HL-60/S4 treated with phorbol 12-myristate 13-acetate at 8.2 ng/mL for 4 days and 3 days (cell line): ENCODE measurements at regions not wholly inside any gene's neighbourhood (a gene's known extent, or its start where the extent isn't known, plus 50 kb on each side); places are given as distances from the start of the nearest gene placed in this dataset.

Experiments used
- in situ Hi-C: fragments of 300-500 bp; cut with MboI; formaldehyde crosslinking; loops from 2 replicates; pipeline ENCODE4 v1.15.0; 2022; ENCODE audit warnings: low sequenced_read_pairs

DNA sequence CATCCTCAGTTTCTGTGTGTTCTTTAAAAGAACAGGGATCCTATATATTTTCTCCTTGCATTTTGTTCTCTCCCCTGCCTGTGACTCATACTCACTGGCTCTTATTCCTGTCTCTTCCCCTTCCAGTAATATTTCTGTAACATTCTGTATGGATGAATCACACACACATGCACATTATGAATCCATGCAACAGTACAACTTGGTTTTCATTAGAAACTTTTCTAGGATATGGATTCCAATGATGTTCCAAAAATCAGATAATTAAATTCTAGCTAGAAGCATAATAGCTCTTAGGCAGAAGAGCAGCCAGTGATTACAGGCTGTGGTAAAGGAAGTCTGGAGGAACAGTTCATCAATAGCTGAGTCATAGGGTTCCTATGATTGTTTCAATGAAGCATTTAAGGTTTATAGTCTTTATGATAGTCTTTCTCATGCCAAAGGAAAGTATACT lies 119.6 kb upstream of the PMFBP1 start:
- in situ Hi-C loops: no loop called here

DNA sequence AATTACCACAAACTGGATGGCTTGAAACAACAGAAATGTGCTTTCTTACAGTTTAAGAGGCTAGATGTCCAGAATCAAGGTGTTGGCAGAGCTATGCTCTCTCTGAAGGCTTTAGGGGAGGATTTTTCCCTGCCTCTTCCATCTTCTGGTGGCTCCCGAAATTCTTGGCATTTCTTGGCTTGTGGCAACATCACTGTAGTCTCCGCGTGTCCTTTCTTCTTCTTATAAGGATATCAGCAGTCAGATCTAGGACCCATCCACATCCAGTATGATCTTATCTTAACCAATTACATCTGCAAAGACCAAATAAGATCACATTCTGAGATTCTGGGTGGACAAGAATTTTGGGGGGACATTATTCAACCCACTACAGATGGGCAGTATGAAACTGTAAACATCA lies 119.2 kb upstream of the PMFBP1 start:
- in situ Hi-C loops: no loop called here

DNA sequence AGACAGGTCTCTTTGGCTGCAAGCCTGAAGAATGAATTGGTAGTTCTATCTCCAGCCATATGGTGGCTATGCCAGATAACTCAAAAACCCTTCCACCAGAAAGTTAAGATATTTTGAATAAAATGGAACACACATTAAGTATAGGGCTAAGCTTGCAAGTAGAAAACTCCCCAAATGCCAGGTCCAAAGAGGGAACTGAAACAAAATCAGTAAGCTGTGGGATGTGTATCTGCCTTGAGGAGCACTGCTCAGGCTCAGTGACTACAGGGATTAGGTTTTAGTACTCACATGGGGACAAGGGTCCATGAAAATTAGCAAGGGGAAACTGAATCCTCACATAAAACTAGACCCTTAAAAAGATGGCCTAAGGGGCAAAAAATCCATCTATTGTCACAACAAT lies 115.7 kb upstream of the PMFBP1 start:
- in situ Hi-C loops: no loop called here

DNA sequence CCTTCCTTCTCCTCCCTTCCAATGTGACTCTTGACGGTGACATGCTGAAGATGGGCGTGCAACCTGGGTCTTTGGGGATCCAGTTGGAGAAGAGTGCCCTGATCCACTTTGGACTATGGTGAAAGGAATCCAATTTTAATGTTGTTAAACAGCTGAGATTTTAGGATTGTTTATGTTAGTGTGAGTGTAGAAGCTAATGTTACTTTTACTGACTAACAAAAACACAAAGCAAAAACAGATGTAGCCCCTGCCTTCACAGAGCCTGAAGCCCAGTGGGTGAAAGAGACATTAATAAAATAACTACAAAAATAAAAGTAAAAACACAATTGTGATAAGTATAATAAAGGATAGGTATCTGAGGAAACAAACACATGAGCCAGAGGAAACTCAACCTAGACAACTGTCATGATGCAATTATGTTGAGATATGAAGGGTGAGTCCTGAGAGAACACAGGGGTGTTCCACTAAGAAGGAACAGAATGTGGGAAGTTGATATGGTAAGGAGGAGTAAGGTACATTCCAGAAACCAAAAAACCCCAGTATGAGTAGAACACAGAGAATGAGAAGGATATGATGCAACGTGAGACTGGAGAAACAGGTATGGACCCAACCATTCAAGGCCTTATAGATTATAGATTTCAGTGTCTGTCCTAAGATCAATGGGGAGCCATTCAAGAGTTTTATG lies 115.1 kb upstream of the PMFBP1 start:
- in situ Hi-C loops: no loop called here

DNA sequence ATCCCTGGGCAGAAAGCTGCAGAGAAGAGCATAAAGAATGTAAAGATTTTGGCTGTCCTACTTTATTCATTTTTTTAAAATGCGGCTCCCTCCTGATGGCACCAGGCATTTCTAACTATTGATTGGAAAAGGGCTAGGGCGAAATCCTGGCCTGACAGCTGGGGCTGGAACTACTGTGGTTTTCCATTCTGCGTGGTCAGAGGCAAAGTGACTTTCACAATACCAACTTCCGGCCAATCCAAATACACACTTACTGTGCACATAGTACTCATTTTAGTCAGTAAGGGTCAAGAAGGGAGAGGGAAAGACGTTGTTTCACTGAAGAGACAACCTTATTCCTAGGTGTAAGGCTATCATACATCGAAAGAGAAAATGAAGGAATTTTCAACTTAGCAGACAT lies 113.8 kb upstream of the PMFBP1 start:
- in situ Hi-C loops: no loop called here

DNA sequence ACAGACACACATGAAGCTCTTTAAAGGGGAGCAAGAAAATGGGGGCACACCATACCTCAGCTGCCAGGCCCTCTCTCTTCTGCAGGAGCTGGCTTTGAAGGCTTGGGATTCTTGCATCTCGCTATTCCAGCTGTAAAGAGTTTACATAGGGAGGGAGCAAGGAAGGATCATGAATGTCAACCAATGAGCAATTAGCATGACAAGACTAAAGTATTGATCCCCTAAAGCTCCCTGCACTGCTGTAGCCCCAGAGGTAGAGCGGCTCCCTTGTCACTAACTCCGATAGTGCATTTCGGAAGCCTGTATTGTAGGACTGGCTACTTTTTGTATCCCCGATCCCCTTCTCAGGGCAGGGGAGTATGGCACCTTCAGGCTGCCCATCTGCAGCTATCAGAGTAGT lies 113.4 kb upstream of the PMFBP1 start:
- in situ Hi-C loops: no loop called here

DNA sequence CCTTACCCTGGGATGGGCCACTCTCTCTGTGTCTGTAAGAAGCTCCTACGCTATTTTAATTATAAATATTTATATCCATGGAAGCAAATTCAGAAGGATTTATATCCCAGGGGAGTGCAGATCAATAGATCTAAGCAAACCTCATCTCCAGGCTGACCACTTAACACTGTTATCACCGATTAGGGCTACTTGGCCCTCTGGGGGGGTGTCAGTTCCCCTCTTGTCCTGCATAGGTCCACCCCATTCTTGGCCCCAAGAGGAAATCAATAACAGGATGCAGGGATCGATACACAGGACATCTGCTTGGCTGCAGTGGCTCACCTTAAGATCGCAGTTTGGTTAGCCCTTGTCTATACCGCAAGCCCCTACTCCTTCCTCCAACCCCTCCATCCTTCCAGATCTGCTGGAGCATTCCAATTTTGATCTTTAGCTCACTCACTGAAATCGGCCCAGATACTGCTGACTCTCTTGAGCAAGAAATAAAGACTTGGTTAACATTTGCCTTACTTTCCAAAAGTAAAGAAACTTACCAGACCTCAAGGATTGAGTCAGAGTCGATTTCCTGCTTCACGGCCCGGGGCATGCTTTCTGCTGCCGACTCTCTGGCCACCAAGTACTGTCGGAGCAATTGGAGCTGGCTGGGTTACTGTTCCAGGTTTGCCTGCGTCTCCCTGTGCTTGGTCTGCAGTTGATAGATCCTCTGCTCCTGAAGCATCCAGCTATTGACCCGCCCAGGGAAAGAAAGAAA lies 112.3 kb upstream of the PMFBP1 start:
- in situ Hi-C loops: no loop called here

DNA sequence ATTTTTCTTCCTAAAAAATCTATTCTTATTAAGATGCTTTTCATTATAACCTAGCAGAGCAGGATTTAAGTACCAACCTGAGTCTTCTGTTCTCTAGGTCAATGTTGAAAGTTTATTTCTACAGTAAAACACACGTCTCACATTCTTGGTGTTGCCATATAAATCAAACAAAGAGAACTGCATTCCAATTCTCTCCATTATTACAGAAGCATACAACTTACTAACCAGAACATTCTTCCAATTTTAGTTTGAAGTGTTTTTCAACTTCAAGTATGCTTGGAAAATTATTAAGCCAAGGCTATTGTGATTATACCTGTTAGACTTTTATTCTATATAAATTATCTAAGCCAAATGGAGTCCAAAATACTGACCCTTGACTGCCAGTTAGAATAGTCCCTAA lies 110.4 kb upstream of the PMFBP1 start:
- in situ Hi-C loops: no loop called here

DNA sequence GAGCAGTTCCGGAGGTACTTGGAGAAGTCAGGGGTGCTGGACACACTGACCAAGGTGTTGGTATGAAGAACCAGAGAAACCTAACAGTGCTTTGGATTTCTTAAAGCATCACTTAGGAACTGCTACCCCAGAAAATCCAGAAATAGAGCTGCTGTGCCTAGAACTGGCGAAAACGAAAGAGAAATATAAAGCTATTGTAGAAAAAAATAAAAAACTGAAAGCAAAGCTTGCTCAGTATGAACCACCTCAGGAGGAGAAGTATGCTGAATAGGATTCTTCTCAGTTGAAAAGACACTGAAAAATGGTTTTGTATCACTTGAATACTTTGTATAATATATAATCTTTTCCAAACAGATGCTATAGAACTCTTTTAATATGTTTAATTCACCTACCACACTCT lies 106.3 kb upstream of the PMFBP1 start:
- in situ Hi-C loops: no loop called here

DNA sequence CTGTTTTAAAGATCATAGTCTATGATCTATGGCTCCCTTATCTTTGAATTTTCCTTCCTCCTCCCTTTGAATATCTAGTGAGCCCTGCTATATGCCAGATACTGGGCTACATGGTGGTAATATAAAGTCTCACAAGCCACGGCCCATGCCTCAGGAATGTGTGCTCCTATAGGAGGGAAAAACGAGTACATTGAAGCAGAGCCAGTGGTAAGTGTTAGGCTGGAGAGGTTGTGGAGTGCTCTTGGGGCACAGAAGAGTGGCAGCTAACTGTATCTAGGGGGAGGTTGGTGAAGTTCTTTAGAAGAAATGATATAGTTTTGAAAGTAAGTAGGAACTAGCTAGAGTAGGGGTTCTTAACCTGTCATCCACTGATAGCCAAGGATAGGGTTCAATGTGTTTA lies 105.8 kb upstream of the PMFBP1 start:
- in situ Hi-C loops: no loop called here

DNA sequence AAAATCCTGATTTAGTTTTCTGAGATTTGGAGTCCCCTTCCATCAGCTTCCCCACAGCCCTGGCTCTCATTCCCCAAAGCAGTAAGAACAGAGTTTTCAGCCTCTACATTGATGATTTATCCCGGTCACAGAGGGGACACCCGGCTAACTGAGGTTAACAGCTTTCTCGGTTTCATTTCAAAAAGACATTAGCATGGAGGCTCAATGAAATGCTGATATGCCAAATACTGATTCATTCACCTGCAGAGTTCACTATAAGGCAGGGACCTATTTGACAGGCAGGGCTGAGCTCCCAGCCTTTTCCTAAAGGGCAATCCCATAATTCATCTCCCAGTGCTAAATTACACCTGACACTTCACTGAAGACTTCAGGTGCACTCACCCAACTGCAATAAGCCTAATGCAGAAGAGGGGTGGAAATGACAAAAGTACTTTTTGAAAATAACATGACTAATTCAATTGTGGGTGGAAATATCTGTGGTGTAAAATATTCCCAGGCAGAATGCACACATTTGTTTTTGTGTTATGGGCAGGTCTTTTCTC lies 99.8 kb upstream of the PMFBP1 start:
- in situ Hi-C loops: no loop called here

DNA sequence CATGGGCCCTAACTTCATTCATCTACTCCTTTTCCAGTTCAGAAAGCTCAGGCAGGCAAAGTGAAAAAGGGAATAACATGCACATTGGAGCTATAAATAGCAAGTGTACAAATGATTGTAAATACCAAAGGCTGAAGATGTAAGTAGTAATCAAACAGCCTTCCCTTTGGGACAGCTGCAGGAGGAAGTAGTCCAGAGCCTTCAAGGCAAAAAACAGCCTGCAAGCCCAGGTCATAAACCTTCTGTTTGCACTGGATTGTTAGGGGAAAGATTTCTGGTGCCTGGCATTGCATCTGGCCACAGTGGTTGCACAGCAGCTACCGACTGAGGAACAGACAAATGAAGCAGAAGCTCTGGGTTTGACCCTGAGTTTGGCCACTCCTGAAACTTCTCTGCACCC lies 98.6 kb upstream of the PMFBP1 start:
- in situ Hi-C loops: no loop called here

DNA sequence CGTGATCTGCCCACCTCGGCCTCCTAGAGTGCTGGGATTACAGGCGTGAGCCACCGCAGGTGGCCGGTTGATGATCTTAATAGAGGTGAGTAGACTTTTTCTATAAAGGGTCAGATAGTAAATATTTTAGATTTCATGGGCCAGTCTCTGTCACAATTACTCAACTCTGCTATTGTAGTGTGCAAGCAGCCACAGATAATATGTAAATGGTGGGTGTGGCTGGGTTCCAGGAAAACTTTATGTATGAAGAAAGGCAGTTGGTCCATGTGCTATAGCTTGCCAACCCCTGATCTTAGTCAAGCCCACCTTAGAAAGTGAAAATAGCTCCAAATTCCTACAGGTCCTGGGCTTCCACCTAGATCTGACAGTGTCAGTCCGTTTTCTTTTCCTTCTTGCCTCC lies 94.9 kb upstream of the PMFBP1 start:
- in situ Hi-C loops: no loop called here

DNA sequence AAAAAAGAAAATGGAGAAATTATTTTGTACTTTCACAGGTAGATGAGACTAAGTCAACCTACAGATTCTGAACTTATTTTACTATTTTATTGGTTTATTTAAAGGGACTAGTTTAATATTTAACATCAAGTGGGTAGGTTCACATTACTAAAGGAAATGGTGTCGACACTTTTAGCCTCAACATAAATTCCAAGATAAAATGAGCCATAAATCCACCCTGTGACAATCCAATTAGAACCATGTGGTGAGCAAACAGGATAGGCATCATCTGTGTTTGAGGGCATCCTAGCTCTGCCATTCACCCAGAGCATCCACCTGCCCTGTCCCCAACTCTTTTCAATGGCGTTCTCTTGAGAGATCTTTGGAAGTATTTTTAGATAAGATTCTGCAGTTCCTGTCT lies 92.8 kb upstream of the PMFBP1 start:
- in situ Hi-C loops: no loop called here

DNA sequence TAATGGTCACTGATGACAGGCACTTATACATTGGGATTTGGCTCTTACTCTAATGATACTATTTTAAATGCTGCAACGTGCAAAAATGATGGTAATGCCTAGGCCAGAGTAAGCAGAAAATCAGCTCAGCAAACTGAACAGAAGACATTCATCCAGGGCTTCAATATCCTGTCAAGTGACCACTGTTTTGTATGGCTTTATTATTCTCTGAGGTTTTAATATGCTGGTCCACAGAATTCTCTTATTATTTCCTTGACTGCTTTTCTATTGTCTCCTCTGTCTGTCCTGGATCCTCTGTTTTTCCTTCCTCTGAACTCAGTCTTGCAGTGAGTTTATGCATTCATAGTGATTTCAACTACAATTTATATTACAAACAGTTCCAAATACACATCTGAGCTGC lies 90.8 kb upstream of the PMFBP1 start:
- in situ Hi-C loops: no loop called here

DNA sequence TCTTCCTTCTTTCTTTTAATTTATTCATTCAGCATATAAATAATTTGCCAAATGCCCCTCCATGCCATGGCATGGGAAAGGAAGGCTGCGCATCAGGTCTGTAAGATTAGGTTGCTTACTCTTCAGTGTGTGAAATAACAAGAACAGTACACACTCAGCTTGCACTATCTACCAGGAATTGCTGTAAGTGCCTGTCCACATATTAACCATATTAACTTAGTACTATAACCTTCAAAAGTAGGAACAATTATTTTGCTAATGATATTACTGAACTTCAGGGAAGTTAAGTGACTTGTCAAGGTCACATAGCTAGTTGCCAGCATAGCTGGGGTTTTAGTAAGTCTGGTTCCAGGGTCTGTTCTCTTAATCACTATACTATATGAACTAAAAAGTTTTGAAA lies 89.2 kb upstream of the PMFBP1 start:
- in situ Hi-C loops: no loop called here

DNA sequence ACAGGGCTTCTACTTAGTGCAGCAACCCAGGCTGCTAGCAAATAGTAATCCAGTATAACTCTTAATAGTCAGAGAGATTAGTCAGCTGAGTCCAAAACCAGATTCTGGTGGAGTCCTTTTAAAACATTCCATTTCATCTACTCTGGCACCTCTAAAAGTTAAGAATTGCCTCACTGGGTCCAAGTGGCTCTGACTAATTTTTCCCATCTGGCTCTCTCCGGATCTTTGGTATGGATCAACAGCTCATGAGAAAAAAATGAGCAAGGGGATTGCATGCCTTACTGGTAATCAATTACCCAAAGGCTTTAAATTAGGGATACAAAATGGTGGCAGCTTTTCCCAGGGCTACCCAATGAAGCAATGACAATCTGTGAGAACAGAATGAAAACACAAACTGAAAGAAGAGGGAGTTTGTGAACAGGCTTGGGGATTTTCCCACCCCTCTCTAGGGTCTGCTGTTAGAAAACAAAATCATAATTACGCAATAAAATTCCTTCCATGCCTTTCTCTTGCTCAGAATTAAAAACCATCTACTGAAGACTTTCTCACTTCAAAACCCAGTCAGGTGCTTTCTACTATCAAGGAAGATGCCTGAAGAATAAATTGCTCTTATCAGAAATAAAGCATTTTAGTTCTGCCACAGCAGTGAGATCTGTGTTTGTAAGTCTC lies 84.6 kb upstream of the PMFBP1 start:
- in situ Hi-C loops: no loop called here

DNA sequence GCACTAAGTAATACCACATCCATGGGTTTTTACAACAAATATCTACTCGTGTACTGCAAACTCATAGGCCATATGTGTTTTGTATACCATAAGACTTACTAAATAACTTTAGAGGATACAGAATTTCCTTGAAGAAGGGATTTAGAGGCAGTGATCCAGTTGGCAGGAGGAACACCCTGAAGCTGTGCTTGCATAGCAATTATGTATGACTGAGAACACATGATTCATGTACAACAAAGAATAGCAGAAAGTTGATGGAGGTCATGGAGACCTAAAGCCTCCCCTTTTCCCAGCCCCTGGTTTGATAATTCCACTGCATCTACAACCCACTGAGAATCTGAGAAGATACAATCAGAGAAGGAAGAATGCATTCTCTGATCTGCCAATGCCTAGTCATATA lies 83.8 kb upstream of the PMFBP1 start:
- in situ Hi-C loops: no loop called here

DNA sequence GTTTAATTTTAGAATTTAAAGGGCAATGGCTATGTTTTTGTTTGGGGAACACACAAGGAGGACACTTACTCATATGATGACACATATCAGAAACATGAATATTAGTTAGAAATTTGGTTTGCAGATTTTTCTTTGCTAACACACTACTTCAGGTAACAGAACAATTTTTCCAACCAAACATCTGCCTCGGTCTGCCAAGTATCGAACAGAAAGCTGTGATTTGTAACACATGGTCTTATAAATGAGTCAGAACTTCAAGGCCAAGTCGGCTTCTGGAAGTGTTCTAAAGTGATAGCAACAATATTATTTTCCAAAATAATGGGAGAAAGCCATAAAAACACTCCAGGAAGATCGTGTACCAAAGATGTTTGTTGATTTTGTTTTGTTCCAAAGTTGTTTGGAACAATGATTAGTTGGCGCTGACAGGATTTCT lies 75.9 kb upstream of the PMFBP1 start:
- in situ Hi-C loops: no loop called here

DNA sequence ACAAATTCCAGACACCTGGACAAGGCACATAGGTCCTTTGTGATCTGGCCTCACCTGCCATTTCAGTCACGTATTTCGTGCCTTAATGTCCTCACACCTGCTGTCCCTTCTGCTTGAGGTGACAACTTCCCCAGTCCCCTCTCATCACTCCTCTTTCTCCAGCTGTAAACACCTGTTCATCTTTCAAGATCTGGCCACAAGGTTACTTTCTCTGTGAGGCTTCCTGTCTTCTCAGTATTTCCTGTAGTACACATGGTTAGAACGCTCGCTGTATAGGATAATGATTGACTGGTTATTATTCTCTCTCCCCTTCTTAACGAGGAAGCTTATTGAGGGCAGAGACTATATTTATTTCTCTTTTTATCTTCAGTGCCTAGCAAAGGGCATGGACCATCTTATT lies 74.5 kb upstream of the PMFBP1 start:
- in situ Hi-C loops: no loop called here

DNA sequence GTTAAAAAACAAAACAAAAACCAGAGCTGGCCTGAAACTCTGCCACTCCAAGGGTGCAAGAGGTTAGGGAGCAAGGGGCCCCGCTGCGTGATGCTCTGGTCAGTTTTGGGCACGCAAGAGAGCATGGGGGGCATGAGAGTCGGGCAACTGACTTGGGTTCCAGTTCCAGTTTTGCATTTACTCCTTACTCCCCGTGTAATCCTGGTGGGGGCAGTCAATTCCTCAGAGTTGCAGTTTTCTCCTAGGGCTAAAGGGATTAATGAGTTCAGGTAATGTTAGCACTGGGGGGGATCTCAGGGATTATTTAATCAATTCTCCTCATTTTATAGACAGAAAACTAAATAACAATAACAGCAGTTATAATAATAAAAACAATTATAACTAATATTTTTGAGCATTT lies 72.9 kb upstream of the PMFBP1 start:
- in situ Hi-C loops: no loop called here

DNA sequence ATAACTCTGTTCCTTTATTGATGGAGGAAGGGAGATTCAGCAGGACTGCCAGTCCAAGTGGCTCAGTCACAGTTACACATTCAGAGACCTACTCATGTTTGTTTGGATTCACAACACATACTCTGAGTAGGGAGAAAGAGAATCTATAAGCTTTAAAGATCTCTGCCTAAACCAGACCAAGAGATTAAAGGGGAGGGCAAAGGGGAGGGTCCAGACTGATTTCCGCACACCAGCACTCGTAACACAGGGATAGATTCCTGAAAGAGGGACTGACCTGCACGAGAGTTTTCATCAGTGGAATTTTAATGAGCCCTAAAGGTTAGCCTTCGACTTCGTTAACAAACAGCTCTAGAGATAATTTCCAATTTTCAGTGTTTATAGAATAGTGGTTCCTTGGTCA lies 71.7 kb upstream of the PMFBP1 start:
- in situ Hi-C loops: no loop called here
